Skeletal muscle satellite cell (primary cell): ENCODE measurements at regions not wholly inside any gene's neighbourhood (a gene's known extent, or its start where the extent isn't known, plus 50 kb on each side); places are given as distances from the start of the nearest gene placed in this dataset.

Experiments
- H3K27me3 ChIP-seq: 2 replicates; pipeline ENCODE4 v1.7.0; 2013; ENCODE audit warnings: low read length; ENCODE audit not compliant: control insufficient read depth, insufficient read depth
- H3K36me3 ChIP-seq: 2 replicates; pipeline ENCODE4 v1.7.0; 2013; ENCODE audit warnings: mild to moderate bottlenecking, control low read depth, low read length; ENCODE audit not compliant: insufficient read depth
- H3K4me1 ChIP-seq: 2 replicates; pipeline ENCODE4 v1.7.0; 2013; ENCODE audit warnings: low read length; ENCODE audit not compliant: control insufficient read depth, insufficient read depth
- H3K4me2 ChIP-seq: 2 replicates; pipeline ENCODE4 v1.7.0; 2013; ENCODE audit warnings: mild to moderate bottlenecking, low read length
- H3K4me3 ChIP-seq: 2 replicates; pipeline ENCODE4 v1.7.0; 2013; ENCODE audit warnings: low read length
- H3K9ac ChIP-seq: 2 replicates; pipeline ENCODE4 v1.7.0; 2013; ENCODE audit warnings: mild to moderate bottlenecking, low read depth, low read length, moderate library complexity
- H3K9me3 ChIP-seq: replicated peaks from 2 replicates; pipeline ENCODE4 v1.7.0; 2013; ENCODE audit warnings: mild to moderate bottlenecking, control low read depth, low read length

- Histone ChIP-seq H3K4me1 (no peaks in the 10 kb centered on the region), H3K9me3 (no peaks in the 10 kb centered on the region), H3K36me3 (no peaks in the 10 kb centered on the region), H3K4me3 (no peak overlapping the region), H3K9ac (no peak overlapping the region), H3K4me2 (no peak overlapping the region), H3K27me3 (no peaks in the 10 kb centered on the region)
Measured at GRCh38 chr13:86813198-86813597, 858.0 kb upstream of the SLITRK5 start.

GRCh38 chr13:86825410-86825809 is 845.8 kb upstream of the SLITRK5 start:
- peaks cover 3% of the 10 kb centered on the region for H3K9me3 ChIP-seq
- no peaks in the 10 kb centered on the region for H3K36me3 ChIP-seq
- H3K4me2 ChIP-seq: no peak overlapping the region
- H3K9ac ChIP-seq: no peak overlapping the region
- no peaks in the 10 kb centered on the region for H3K27me3 ChIP-seq
- H3K4me1 ChIP-seq: no peaks in the 10 kb centered on the region
- no peak overlapping the region for H3K4me3 ChIP-seq

- H3K9ac ChIP-seq: no peak overlapping the region
- no peaks in the 10 kb centered on the region for H3K27me3 ChIP-seq
- H3K4me3 ChIP-seq: no peak overlapping the region
- H3K4me2 ChIP-seq: no peak overlapping the region
- no peaks in the 10 kb centered on the region for H3K4me1 ChIP-seq
- peaks cover 3% of the 10 kb centered on the region for H3K9me3 ChIP-seq
- no peaks in the 10 kb centered on the region for H3K36me3 ChIP-seq
Measured at GRCh38 chr13:86826232-86826631, 844.9 kb upstream of the SLITRK5 start.

GRCh38 chr13:86830046-86830445 is 841.1 kb upstream of the SLITRK5 start:
- H3K9ac ChIP-seq: no peak overlapping the region
- H3K4me2 ChIP-seq: no peak overlapping the region
- no peaks in the 10 kb centered on the region for H3K36me3 ChIP-seq
- H3K4me3 ChIP-seq: no peak overlapping the region
- no peaks in the 10 kb centered on the region for H3K9me3 ChIP-seq
- no peaks in the 10 kb centered on the region for H3K4me1 ChIP-seq
- no peaks in the 10 kb centered on the region for H3K27me3 ChIP-seq

- no peak overlapping the region for H3K4me2 ChIP-seq
- H3K9ac ChIP-seq: no peak overlapping the region
- no peak overlapping the region for H3K4me3 ChIP-seq
- no peaks in the 10 kb centered on the region for H3K9me3 ChIP-seq
- H3K36me3 ChIP-seq: no peaks in the 10 kb centered on the region
- no peaks in the 10 kb centered on the region for H3K4me1 ChIP-seq
- no peaks in the 10 kb centered on the region for H3K27me3 ChIP-seq
Measured at GRCh38 chr13:86831084-86831483, 840.1 kb upstream of the SLITRK5 start.

- Histone ChIP-seq H3K4me1 (no peaks in the 10 kb centered on the region), H3K9me3 (peaks cover 3% of the 10 kb centered on the region), H3K27me3 (no peaks in the 10 kb centered on the region), H3K9ac (no peak overlapping the region), H3K36me3 (no peaks in the 10 kb centered on the region), H3K4me2 (no peak overlapping the region), H3K4me3 (no peak overlapping the region)
Measured at GRCh38 chr13:86838411-86839120, 832.6 kb upstream of the SLITRK5 start.

GRCh38 chr13:86839221-86839620 is 832.0 kb upstream of the SLITRK5 start:
- Histone ChIP-seq H3K9me3 (peaks cover 3% of the 10 kb centered on the region), H3K4me2 (no peak overlapping the region), H3K27me3 (no peaks in the 10 kb centered on the region), H3K4me3 (no peak overlapping the region), H3K4me1 (no peaks in the 10 kb centered on the region), H3K9ac (no peak overlapping the region), H3K36me3 (no peaks in the 10 kb centered on the region)

GRCh38 chr13:86840250-86841191 is 830.6 kb upstream of the SLITRK5 start:
- Histone ChIP-seq H3K36me3 (no peaks in the 10 kb centered on the region), H3K9me3 (peaks cover 3% of the 10 kb centered on the region), H3K9ac (no peak overlapping the region), H3K4me2 (no peak overlapping the region), H3K4me3 (no peak overlapping the region), H3K27me3 (no peaks in the 10 kb centered on the region), H3K4me1 (no peaks in the 10 kb centered on the region)

- H3K27me3 ChIP-seq: no peaks in the 10 kb centered on the region
- H3K4me1 ChIP-seq: no peaks in the 10 kb centered on the region
- H3K4me2 ChIP-seq: no peak overlapping the region
- H3K9me3 ChIP-seq: peaks cover 3% of the 10 kb centered on the region
- no peaks in the 10 kb centered on the region for H3K36me3 ChIP-seq
- H3K9ac ChIP-seq: no peak overlapping the region
- H3K4me3 ChIP-seq: no peak overlapping the region
Measured at GRCh38 chr13:86841264-86841663, 829.9 kb upstream of the SLITRK5 start.

- Histone ChIP-seq H3K27me3 (no peaks in the 10 kb centered on the region), H3K4me1 (no peaks in the 10 kb centered on the region), H3K9ac (no peak overlapping the region), H3K4me3 (no peak overlapping the region), H3K9me3 (no peaks in the 10 kb centered on the region), H3K4me2 (no peak overlapping the region), H3K36me3 (no peaks in the 10 kb centered on the region)
Measured at GRCh38 chr13:86846501-86846900, 824.7 kb upstream of the SLITRK5 start.

- Histone ChIP-seq H3K4me1 (no peaks in the 10 kb centered on the region), H3K4me2 (no peak overlapping the region), H3K9me3 (no peaks in the 10 kb centered on the region), H3K36me3 (no peaks in the 10 kb centered on the region), H3K4me3 (no peak overlapping the region), H3K9ac (no peak overlapping the region), H3K27me3 (no peaks in the 10 kb centered on the region)
Measured at GRCh38 chr13:86848716-86849115, 822.5 kb upstream of the SLITRK5 start.
